Left renal cortex interstitium (tissue), 4 donors: ENCODE measurements at regions not wholly inside any gene's neighbourhood (a gene's known extent, or its start where the extent isn't known, plus 50 kb on each side); places are given as distances from the start of the nearest gene placed in this dataset.
"Not testable (repeated sequence)": the region's sequence is repeated elsewhere in the genome, so short reads cannot be mapped to it uniquely, and the experiment has no call there.

Experiments
- DNase-seq, 4 donors: peaks; one replicate each; pipeline ENCODE4 v3.0.0-alpha.2; 2013; ENCODE audit warnings: low read depth in 4 of 4, low spot score in 2 of 4, missing footprints in 1 of 4

- no peak for DNase-seq
Measured at GRCh38 chr2:172253190-172254052, 150.7 kb upstream of the DLX2 start.

- no peak for DNase-seq
Measured at GRCh38 chr2:172256886-172257285, 154.2 kb upstream of the DLX2 start.

- no peak for DNase-seq
Measured at GRCh38 chr2:172259827-172260226, 157.1 kb upstream of the DLX2 start.

GRCh38 chr2:172260336-172260735 is 157.6 kb upstream of the DLX2 start:
- no peak for DNase-seq

- DNase-seq, result no peak
Measured at GRCh38 chr2:172261292-172261691, 158.6 kb upstream of the DLX2 start.

- DNase-seq, result no peak
Measured at GRCh38 chr2:172262486-172262885, 159.8 kb upstream of the DLX2 start.

- not testable (repeated sequence) for DNase-seq
Measured at GRCh38 chr2:172264820-172265219, 162.1 kb upstream of the DLX2 start.

- DNase-seq, result not testable (repeated sequence)
Measured at GRCh38 chr2:172269507-172270244, 157.7 kb upstream of the ITGA6 start.

- DNase-seq, result no peak
Measured at GRCh38 chr2:172270278-172271079, 156.9 kb upstream of the ITGA6 start.

GRCh38 chr2:172273910-172274571 is 153.3 kb upstream of the ITGA6 start:
- DNase-seq, result no peak

- no peak for DNase-seq
Measured at GRCh38 chr2:172275239-172275638, 152.1 kb upstream of the ITGA6 start.

- no peak for DNase-seq
Measured at GRCh38 chr2:172276961-172277360, 150.4 kb upstream of the ITGA6 start.

- DNase-seq, result no peak
Measured at GRCh38 chr2:172278667-172279066, 148.7 kb upstream of the ITGA6 start.

GRCh38 chr2:172279214-172279613 is 148.2 kb upstream of the ITGA6 start:
- DNase-seq, result no peak

GRCh38 chr2:172279813-172280212 is 147.6 kb upstream of the ITGA6 start:
- no peak for DNase-seq

- DNase-seq, result no peak
Measured at GRCh38 chr2:172280571-172281361, 146.6 kb upstream of the ITGA6 start.

GRCh38 chr2:172281648-172282570 is 145.5 kb upstream of the ITGA6 start:
- DNase-seq, result no peak

GRCh38 chr2:172282944-172283343 is 144.4 kb upstream of the ITGA6 start:
- DNase-seq, result no peak

GRCh38 chr2:172283476-172283875 is 143.9 kb upstream of the ITGA6 start:
- no peak for DNase-seq
